PC-3 (cell line): ENCODE measurements at regions not wholly inside any gene's neighbourhood (a gene's known extent, or its start where the extent isn't known, plus 50 kb on each side); places are given as distances from the start of the nearest gene placed in this dataset.

Experiments
- CTCF ChIP-seq: fragments of 300-600 bp; sonication (generic); conservative IDR thresholded peaks from 2 replicates; pipeline ENCODE4 v1.5.1; 2017; ENCODE audit warnings: antibody characterized with exemption, low read depth, mild to moderate bottlenecking, low read length
- EZH2 ChIP-seq: fragments of 300-600 bp; sonication (generic); IDR thresholded peaks from one replicate; pipeline ENCODE4 v1.6.1; 2017; ENCODE audit warnings: antibody characterized with exemption, mild to moderate bottlenecking, low read length; ENCODE audit not compliant: unreplicated experiment
- EZH2phosphoT487 ChIP-seq: fragments of 300-600 bp; sonication (generic); IDR thresholded peaks from 2 replicates; pipeline ENCODE4 v1.6.1; 2018; ENCODE audit warnings: mild to moderate bottlenecking, antibody characterized with exemption, low read length, borderline replicate concordance

GRCh38 chr4:125988464-125988863, 673.7 kb downstream of the FAT4 start:
- TF ChIP-seq CTCF = no peak
- TF ChIP-seq EZH2 = no peak
- no peak for TF ChIP-seq EZH2phosphoT487
